Epithelial cell of proximal tubule (primary cell): ENCODE measurements at regions not wholly inside any gene's neighbourhood (a gene's known extent, or its start where the extent isn't known, plus 50 kb on each side); places are given as distances from the start of the nearest gene placed in this dataset.
"Not testable (repeated sequence)": the region's sequence is repeated elsewhere in the genome, so short reads cannot be mapped to it uniquely, and the experiment has no call there.

Experiments
- DNase-seq: peaks from one replicate; pipeline ENCODE4 v3.0.0-alpha.2; 2011; ENCODE audit warnings: low read depth
- H3K4me3 ChIP-seq: 2 replicates; pipeline ENCODE4 v1.5.1; 2011; ENCODE audit warnings: low read depth, mild to moderate bottlenecking, low read length
- CTCF ChIP-seq: conservative IDR thresholded peaks from 2 replicates; pipeline ENCODE4 v1.5.1; 2012; ENCODE audit warnings: low read depth, mild to moderate bottlenecking, low read length

DNA sequence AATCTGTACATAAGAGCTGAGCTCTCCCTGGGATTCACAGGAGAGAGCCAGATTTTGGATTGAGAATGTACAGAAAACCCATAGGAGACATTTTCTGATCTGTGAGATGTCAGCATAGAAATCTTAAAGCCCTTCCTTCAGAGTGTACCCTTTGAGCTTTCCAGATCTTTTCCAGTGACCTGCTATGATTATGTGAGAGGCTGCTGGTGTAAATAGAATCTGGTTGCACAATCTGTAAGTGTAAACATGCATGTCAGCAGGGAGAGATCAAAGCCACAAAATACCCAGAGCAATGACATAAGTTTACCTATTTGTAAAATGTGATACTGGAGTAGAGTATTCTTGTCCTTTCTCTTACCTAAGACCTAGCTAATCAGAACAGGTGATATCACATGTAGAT, 471.9 kb downstream of the FOXD4L5 start:
- not testable (repeated sequence) for DNase-seq, H3K4me3 ChIP-seq

- H3K4me3 ChIP-seq, DNase-seq: not testable (repeated sequence)
Measured at GRCh38 chr9:64778667-64779066, 506.3 kb downstream of the FOXD4L5 start.

GRCh38 chr9:64776269-64776668, 508.7 kb downstream of the FOXD4L5 start:
- H3K4me3 ChIP-seq, DNase-seq: not testable (repeated sequence)

DNA sequence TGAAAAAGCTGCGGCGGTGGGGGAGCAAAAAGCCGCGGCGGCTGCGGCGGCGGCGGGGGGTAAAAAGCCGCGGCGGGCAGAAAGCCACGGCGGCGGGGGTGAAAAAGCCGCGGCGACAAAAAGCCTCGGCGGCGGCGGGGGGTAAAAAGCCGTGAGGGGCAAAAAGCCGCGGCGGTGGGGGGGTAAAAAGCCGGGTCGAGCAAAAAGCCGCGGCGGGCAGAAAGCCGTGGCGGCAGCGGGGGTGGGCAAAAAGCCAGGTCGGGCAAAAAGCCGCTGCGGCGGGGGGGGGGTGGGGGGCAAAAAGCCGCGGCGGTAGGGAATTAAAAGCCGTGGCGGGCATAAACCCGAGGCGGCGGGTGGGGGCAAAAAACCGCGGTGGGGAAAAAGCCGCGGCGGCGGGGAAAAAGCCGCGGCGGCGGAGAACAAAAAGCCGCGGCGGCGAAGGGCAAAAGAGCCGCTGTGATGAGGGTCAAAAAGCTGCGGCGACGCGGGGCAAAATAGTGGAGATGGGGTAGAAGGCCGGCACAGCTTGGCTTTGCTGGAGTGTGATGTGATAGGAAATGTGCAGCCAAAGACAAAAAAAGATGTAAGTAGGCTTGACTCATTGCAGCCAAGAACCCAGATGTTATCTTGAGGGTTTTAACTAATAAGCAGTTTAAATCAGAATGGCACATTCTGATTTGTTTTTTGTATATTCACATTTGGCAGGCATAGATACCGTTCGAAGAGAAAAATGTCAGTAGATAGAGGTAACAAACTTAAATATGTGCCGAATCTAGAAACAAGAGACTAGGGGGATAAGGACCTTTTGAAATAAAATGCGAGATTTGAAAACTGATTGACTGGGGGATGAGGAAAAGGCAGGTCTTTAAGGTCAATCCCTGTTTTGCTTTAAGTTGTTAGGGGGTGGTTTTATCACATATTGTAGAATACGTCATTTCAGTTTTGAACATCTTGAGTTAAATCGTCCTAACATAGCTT, 509.9 kb downstream of the FOXD4L5 start:
- not testable (repeated sequence) for DNase-seq
- peak overlapping the region; percentile 47 for H3K4me3 ChIP-seq

GRCh38 chr9:64774004-64774812, 510.8 kb downstream of the FOXD4L5 start:
- DNase-seq: not testable (repeated sequence)
- peak overlapping the region; percentile 47 for H3K4me3 ChIP-seq

DNA sequence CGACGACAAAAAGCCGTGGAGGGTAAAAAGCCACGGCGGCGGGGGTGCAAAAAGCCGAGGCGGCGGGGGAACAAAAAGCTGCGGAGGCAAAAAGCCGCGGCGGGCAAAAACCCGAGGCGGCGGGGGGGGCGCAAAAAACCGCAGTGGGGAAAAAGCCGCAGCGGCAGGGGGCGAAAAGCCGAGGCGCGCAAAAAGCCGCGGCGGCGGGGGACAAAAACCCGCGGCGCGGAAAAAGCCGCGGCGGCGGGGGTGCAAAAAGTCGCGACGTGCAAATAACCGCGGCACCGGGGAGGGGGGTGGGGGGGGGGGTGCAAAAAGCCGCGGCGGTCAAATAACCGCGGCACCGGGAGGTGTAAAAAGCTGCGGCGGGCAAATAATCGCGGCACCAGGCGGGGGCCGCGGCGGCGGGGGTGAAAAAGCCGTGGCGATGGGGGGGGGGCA, 511.5 kb downstream of the FOXD4L5 start:
- H3K4me3 ChIP-seq: peak overlapping the region; percentile 47
- TF ChIP-seq CTCF: no peak
- DNase-seq: no peak

GRCh38 chr9:64772751-64773331, 512.2 kb downstream of the FOXD4L5 start:
- peak overlapping the region; percentile 47 for H3K4me3 ChIP-seq
- not testable (repeated sequence) for DNase-seq

- peak; percentile 7 for TF ChIP-seq CTCF
- H3K4me3 ChIP-seq, DNase-seq: not testable (repeated sequence)
Measured at GRCh38 chr9:64772123-64772736, 512.8 kb downstream of the FOXD4L5 start.
